ENCODE measurements at regions not wholly inside any gene's neighbourhood (a gene's known extent, or its start where the extent isn't known, plus 50 kb on each side); places are given as distances from the start of the nearest gene placed in this dataset.

GRCh38 chr7:149622444-149623210 lies 125.0 kb upstream of the ZNF746 start:
- Histone ChIP-seq H3K27me3 (no peaks in the 10 kb centered on the region), H3K36me3 (peaks cover 36% of the 10 kb centered on the region), H3K27ac (no peak overlapping the region), H3K4me1 (peaks cover 19% of the 10 kb centered on the region), H3K9me3 (no peaks in the 10 kb centered on the region), H3K4me3 (peak overlapping the region; percentile 90)
- DNase-seq (no peak), ATAC-seq (no peak)
- no peak for TF ChIP-seq CTCF (IDR thresholded peaks at IDR 0.05)
- intact Hi-C loops (cut with DNase I) = no loop called here

DNA sequence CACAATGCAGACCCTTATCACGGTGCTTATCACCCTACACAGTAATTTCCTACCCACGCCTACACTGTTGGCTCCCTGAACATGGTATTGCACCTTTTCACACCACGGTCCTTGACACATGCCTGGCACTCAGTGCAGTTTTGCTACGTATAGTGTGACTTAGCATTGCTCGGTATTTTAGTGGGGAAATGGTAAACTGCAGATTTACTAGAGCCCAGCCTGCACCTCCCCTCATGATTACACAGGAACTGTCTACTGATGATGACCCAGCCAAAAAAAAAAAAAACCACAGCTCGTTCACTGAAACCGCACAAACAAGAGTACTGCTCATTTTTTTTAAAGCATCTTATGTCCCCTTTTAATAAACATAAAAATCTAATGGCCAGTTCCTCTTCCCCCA lies 124.2 kb upstream of the ZNF746 start:
- intact Hi-C loops (cut with DNase I) = no loop called here
- peaks cover 19% of the 10 kb centered on the region for H3K4me1 ChIP-seq
- ATAC-seq (no peak), DNase-seq (no peak)
- no peak overlapping the region for H3K4me3 ChIP-seq
- no peak overlapping the region for H3K27ac ChIP-seq
- no peaks in the 10 kb centered on the region for H3K27me3 ChIP-seq
- H3K36me3 ChIP-seq = peaks cover 45% of the 10 kb centered on the region
- no peak for TF ChIP-seq CTCF (IDR thresholded peaks at IDR 0.05)
- H3K9me3 ChIP-seq = no peaks in the 10 kb centered on the region

DNA sequence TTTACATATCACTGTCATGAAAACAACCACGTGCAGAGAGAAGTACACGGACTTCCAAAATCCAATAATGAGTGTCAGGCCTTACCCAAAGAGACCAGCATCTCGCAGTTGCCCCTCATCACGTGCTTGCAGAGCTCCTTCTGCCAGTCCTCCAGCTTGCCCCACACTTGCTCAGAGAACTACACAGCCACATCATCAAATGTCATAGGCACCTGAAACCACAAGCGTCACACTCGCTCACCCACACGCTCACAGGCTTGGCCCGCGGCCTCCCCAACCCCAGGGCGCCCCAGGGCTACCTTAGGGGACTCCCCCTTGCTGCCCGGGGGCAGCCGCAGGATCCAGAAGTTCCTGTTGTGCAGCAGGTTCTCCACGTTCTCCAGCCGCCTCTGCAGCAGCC lies 123.4 kb upstream of the ZNF746 start:
- ATAC-seq (no peak), DNase-seq (no peak)
- Histone ChIP-seq H3K4me1 (peaks cover 19% of the 10 kb centered on the region), H3K9me3 (no peaks in the 10 kb centered on the region), H3K27me3 (no peaks in the 10 kb centered on the region), H3K36me3 (peaks cover 51% of the 10 kb centered on the region), H3K4me3 (no peak overlapping the region), H3K27ac (no peak overlapping the region)
- no peak for TF ChIP-seq CTCF (IDR thresholded peaks at IDR 0.05)
- intact Hi-C loops (cut with DNase I) = no loop called here

- intact Hi-C loops (cut with DNase I) = no loop called here
- H3K27ac ChIP-seq = no peak overlapping the region
- H3K4me1 ChIP-seq = no peaks in the 10 kb centered on the region
- H3K9me3 ChIP-seq = no peaks in the 10 kb centered on the region
- peaks cover 91% of the 10 kb centered on the region for H3K36me3 ChIP-seq
- no peak for ATAC-seq
- no peak overlapping the region for H3K4me3 ChIP-seq
- no peak for TF ChIP-seq CTCF (IDR thresholded peaks at IDR 0.05)
- no peak for DNase-seq
- H3K27me3 ChIP-seq = no peaks in the 10 kb centered on the region
These were observed 119.3 kb upstream of the ZNF746 start for GRCh38 chr7:149616898-149617297.

- no peaks in the 10 kb centered on the region for H3K9me3 ChIP-seq
- no peaks in the 10 kb centered on the region for H3K27me3 ChIP-seq
- no peak for TF ChIP-seq CTCF (IDR thresholded peaks at IDR 0.05)
- peaks cover 93% of the 10 kb centered on the region for H3K36me3 ChIP-seq
- no peaks in the 10 kb centered on the region for H3K4me1 ChIP-seq
- H3K27ac ChIP-seq = no peak overlapping the region
- intact Hi-C loops (cut with DNase I) = no loop called here
- no peak for ATAC-seq
- H3K4me3 ChIP-seq = no peak overlapping the region
- no peak for DNase-seq
These were observed 118.2 kb upstream of the ZNF746 start for GRCh38 chr7:149615690-149616270.
